GM21529 (cell line): ENCODE measurements at regions not wholly inside any gene's neighbourhood (a gene's known extent, or its start where the extent isn't known, plus 50 kb on each side); places are given as distances from the start of the nearest gene placed in this dataset.
A peak's percentile ranks its signal among the peaks of the same experiment; 100 is the strongest.
"Not testable (repeated sequence)": the region's sequence is repeated elsewhere in the genome, so short reads cannot be mapped to it uniquely, and the experiment has no call there.

Experiments
- ATAC-seq: cut with Tn5 transposase; IDR thresholded peaks from one replicate; pipeline ENCODE4 v1.9.1; 2021; ENCODE audit not compliant: unreplicated experiment

- ATAC-seq, result no peak
Observed at GRCh38 chr3:109648027-109648426, 310.7 kb upstream of the DPPA4 start.

- no peak for ATAC-seq
Observed at GRCh38 chr3:109656225-109656624, 318.9 kb upstream of the DPPA4 start.

- ATAC-seq, result no peak
Observed at GRCh38 chr3:109678600-109678999, 341.3 kb upstream of the DPPA4 start.

- no peak for ATAC-seq
Observed at GRCh38 chr3:109679664-109680063, 342.3 kb upstream of the DPPA4 start.

- ATAC-seq, result no peak
Observed at GRCh38 chr3:109683746-109684145, 346.4 kb upstream of the DPPA4 start.

GRCh38 chr3:109685084-109686079, 348.0 kb upstream of the DPPA4 start:
- ATAC-seq, result no peak

GRCh38 chr3:109687626-109688025, 350.3 kb upstream of the DPPA4 start:
- ATAC-seq, result no peak

GRCh38 chr3:109696932-109697331, 359.6 kb upstream of the DPPA4 start:
- ATAC-seq, result no peak

- peak; percentile 70 for ATAC-seq
Observed at GRCh38 chr3:109702252-109702651, 364.9 kb upstream of the DPPA4 start.

- ATAC-seq, result no peak
Observed at GRCh38 chr3:109702976-109703375, 365.6 kb upstream of the DPPA4 start.

- not testable (repeated sequence) for ATAC-seq
Observed at GRCh38 chr3:109705133-109705532, 367.8 kb upstream of the DPPA4 start.

- no peak for ATAC-seq
Observed at GRCh38 chr3:109707617-109708016, 370.3 kb upstream of the DPPA4 start.

- no peak for ATAC-seq
Observed at GRCh38 chr3:109713288-109713687, 375.9 kb upstream of the DPPA4 start.

- no peak for ATAC-seq
Observed at GRCh38 chr3:109715707-109716106, 378.4 kb upstream of the DPPA4 start.

GRCh38 chr3:109718850-109719249, 381.5 kb upstream of the DPPA4 start:
- no peak for ATAC-seq

- ATAC-seq, result no peak
Observed at GRCh38 chr3:109728861-109729494, 391.6 kb upstream of the DPPA4 start.

GRCh38 chr3:109731639-109732473, 394.5 kb upstream of the DPPA4 start:
- peak; percentile 96 for ATAC-seq

- no peak for ATAC-seq
Observed at GRCh38 chr3:109743981-109744380, 406.6 kb upstream of the DPPA4 start.

- ATAC-seq, result no peak
Observed at GRCh38 chr3:109772520-109772919, 435.2 kb upstream of the DPPA4 start.

GRCh38 chr3:109774108-109774507, 436.8 kb upstream of the DPPA4 start:
- ATAC-seq, result no peak

GRCh38 chr3:109784285-109784684, 446.9 kb upstream of the DPPA4 start:
- ATAC-seq, result no peak
